ENCODE measurements at regions not wholly inside any gene's neighbourhood (a gene's known extent, or its start where the extent isn't known, plus 50 kb on each side); places are given as distances from the start of the nearest gene placed in this dataset.

GRCh38 chr6:129778793-129779192, 68.8 kb upstream of the ARHGAP18 start:
- Mint-ChIP-seq H3K9me3 (peaks cover 12% of the 10 kb centered on the region), H3K4me1 (ENCODE audit: low read depth) (no peaks in the 10 kb centered on the region)

GRCh38 chr6:129777371-129777770, 67.4 kb upstream of the ARHGAP18 start:
- Mint-ChIP-seq H3K4me3 (no peak overlapping the region), H3K27me3 (ENCODE audit: low read depth) (peaks cover 25% of the 10 kb centered on the region), H3K36me3 (ENCODE audit: low read depth) (peaks cover 3% of the 10 kb centered on the region), H3K9me3 (peaks cover 12% of the 10 kb centered on the region), H3K27ac (no peak overlapping the region), H3K4me1 (ENCODE audit: low read depth) (no peaks in the 10 kb centered on the region)

More at GRCh38 chr6:129778793-129779192, 68.8 kb upstream of the ARHGAP18 start:
- H3K27me3 Mint-ChIP-seq (ENCODE audit: low read depth) = peaks cover 24% of the 10 kb centered on the region
- H3K27ac Mint-ChIP-seq = no peak overlapping the region
- H3K4me3 Mint-ChIP-seq = no peak overlapping the region
- H3K36me3 Mint-ChIP-seq (ENCODE audit: low read depth) = peaks cover 3% of the 10 kb centered on the region

GRCh38 chr6:129776542-129777330, 66.8 kb upstream of the ARHGAP18 start:
- Mint-ChIP-seq H3K27me3 (ENCODE audit: low read depth) (peaks cover 26% of the 10 kb centered on the region), H3K9me3 (peaks cover 12% of the 10 kb centered on the region), H3K4me3 (no peak overlapping the region), H3K27ac (no peak overlapping the region), H3K4me1 (ENCODE audit: low read depth) (no peaks in the 10 kb centered on the region), H3K36me3 (ENCODE audit: low read depth) (peaks cover 3% of the 10 kb centered on the region)

- no peaks in the 10 kb centered on the region for H3K4me1 Mint-ChIP-seq (ENCODE audit: low read depth)
- H3K27me3 Mint-ChIP-seq (ENCODE audit: low read depth) = peaks cover 35% of the 10 kb centered on the region
- H3K4me3 Mint-ChIP-seq = no peak overlapping the region
- peaks cover 11% of the 10 kb centered on the region for H3K9me3 Mint-ChIP-seq
- H3K27ac Mint-ChIP-seq = no peak overlapping the region
- H3K36me3 Mint-ChIP-seq (ENCODE audit: low read depth) = peaks cover 3% of the 10 kb centered on the region
Observed at GRCh38 chr6:129774697-129775447, 64.9 kb upstream of the ARHGAP18 start.

GRCh38 chr6:129773304-129773703, 63.3 kb upstream of the ARHGAP18 start:
- Mint-ChIP-seq H3K4me1 (ENCODE audit: low read depth) (no peaks in the 10 kb centered on the region), H3K27me3 (ENCODE audit: low read depth) (peaks cover 43% of the 10 kb centered on the region), H3K36me3 (ENCODE audit: low read depth) (no peaks in the 10 kb centered on the region), H3K9me3 (no peaks in the 10 kb centered on the region), H3K27ac (no peak overlapping the region), H3K4me3 (no peak overlapping the region)

- peaks cover 8% of the 10 kb centered on the region for H3K4me1 Mint-ChIP-seq (ENCODE audit: low read depth)
- peaks cover 50% of the 10 kb centered on the region for H3K27me3 Mint-ChIP-seq (ENCODE audit: low read depth)
- no peak overlapping the region for H3K4me3 Mint-ChIP-seq
- H3K9me3 Mint-ChIP-seq = no peaks in the 10 kb centered on the region
- H3K27ac Mint-ChIP-seq = no peak overlapping the region
- H3K36me3 Mint-ChIP-seq (ENCODE audit: low read depth) = no peaks in the 10 kb centered on the region
Observed at GRCh38 chr6:129771678-129772077, 61.7 kb upstream of the ARHGAP18 start.

- Mint-ChIP-seq H3K9me3 (no peaks in the 10 kb centered on the region), H3K27ac (no peak overlapping the region), H3K27me3 (ENCODE audit: low read depth) (peaks cover 72% of the 10 kb centered on the region), H3K36me3 (ENCODE audit: low read depth) (no peaks in the 10 kb centered on the region), H3K4me3 (peak overlapping the region; percentile 79), H3K4me1 (ENCODE audit: low read depth) (peaks cover 20% of the 10 kb centered on the region)
Observed at GRCh38 chr6:129767776-129768485, 58.0 kb upstream of the ARHGAP18 start.

- Mint-ChIP-seq H3K4me3 (peak overlapping the region; percentile 79), H3K27ac (peak overlapping the region; percentile 45), H3K9me3 (no peaks in the 10 kb centered on the region), H3K27me3 (ENCODE audit: low read depth) (peaks cover 70% of the 10 kb centered on the region), H3K4me1 (ENCODE audit: low read depth) (peaks cover 20% of the 10 kb centered on the region), H3K36me3 (ENCODE audit: low read depth) (no peaks in the 10 kb centered on the region)
Observed at GRCh38 chr6:129766959-129767728, 57.2 kb upstream of the ARHGAP18 start.

- Mint-ChIP-seq H3K9me3 (no peaks in the 10 kb centered on the region), H3K27ac (no peak overlapping the region), H3K4me3 (no peak overlapping the region), H3K27me3 (ENCODE audit: low read depth) (peaks cover 70% of the 10 kb centered on the region), H3K4me1 (ENCODE audit: low read depth) (peaks cover 20% of the 10 kb centered on the region), H3K36me3 (ENCODE audit: low read depth) (no peaks in the 10 kb centered on the region)
Observed at GRCh38 chr6:129764761-129765407, 54.9 kb upstream of the ARHGAP18 start.

GRCh38 chr6:129759796-129760605, 50.0 kb upstream of the ARHGAP18 start:
- Mint-ChIP-seq H3K27ac (no peak overlapping the region), H3K4me1 (ENCODE audit: low read depth) (peaks cover 4% of the 10 kb centered on the region), H3K36me3 (ENCODE audit: low read depth) (no peaks in the 10 kb centered on the region), H3K4me3 (no peak overlapping the region), H3K9me3 (no peaks in the 10 kb centered on the region), H3K27me3 (ENCODE audit: low read depth) (peaks cover 45% of the 10 kb centered on the region)

Measured in T-helper 1 cell treated with Interleukin-12 subunit alpha and Interleukin-12 subunit beta and Interleukin-4 antibody, amounts not matched to agents 30 μg/mL and 1 μg/mL, for 36 hours (primary cell).